ENCODE measurements at regions not wholly inside any gene's neighbourhood (a gene's known extent, or its start where the extent isn't known, plus 50 kb on each side); places are given as distances from the start of the nearest gene placed in this dataset.

DNA sequence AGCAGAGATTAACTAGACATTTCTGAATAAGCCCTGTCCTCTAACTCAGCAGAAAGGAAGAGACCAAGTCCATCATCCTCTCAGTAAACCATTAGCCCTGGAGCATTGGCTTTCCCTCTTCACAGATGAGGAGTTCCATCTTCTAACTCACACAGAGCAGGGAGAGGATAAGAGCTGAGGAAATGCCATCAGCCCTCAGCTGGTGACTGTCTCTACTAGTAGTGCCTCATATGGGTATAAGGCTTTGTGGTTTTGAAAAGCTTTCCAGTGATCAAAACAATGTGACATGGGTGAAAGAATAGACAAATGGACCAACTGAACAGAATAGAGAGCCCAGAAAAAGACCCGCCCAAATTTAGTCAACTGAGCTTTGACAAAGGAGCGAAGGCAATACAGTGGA is 197.2 kb upstream of the NUDT4 start:
- CTCF ChIA-PET (ENCODE audit: partially characterized antibody): interaction anchor here (0.7 to 1.3 kb wide), 2 partner anchors 193 to 584 kb away, joined by 3 read pairs; no protein-coding TSS in a partner anchor
- H2AK5ac ChIP-seq (ENCODE audit: low read depth, low read length): no peak overlapping the region
- H4K91ac ChIP-seq (replicated peaks; ENCODE audit: insufficient read length, low read length): no peak overlapping the region
- no peaks in the 10 kb centered on the region for H3K79me2 ChIP-seq (ENCODE audit: control insufficient read depth in 1 of 2, insufficient read depth in 2 of 2, low read length in 2 of 2)
- no peak overlapping the region for H3K56ac ChIP-seq (replicated peaks; ENCODE audit: insufficient read length, low read depth, low read length)
- no peak for FAIRE-seq
- H2BK12ac ChIP-seq (ENCODE audit: low read depth, low read length): no peak overlapping the region
- no peak overlapping the region for H4K5ac ChIP-seq (ENCODE audit: insufficient read length, low read depth, low read length)
- H3K79me1 ChIP-seq (ENCODE audit: low read depth, low read length): no peaks in the 10 kb centered on the region
- H3K27ac ChIP-seq (ENCODE audit: low read depth, low read length): no peak overlapping the region
- peaks cover 1% of the 10 kb centered on the region; the same call in 1 of the 2 replicates for H3K23me2 ChIP-seq (ENCODE audit: low read depth, low read length)
- H3K14ac ChIP-seq (ENCODE audit: insufficient read length): no peak overlapping the region
- no peaks in the 10 kb centered on the region for H4K20me1 ChIP-seq (replicated peaks in 1 of 2; ENCODE audit: control insufficient read depth in 1 of 2, insufficient read depth in 2 of 2, low read length in 2 of 2)
- no peak overlapping the region for H3K4ac ChIP-seq (replicated peaks; ENCODE audit: insufficient read length, low read depth, low read length)
- no peak overlapping the region for H3K18ac ChIP-seq (ENCODE audit: extremely low read depth, low read length)
- H2BK120ac ChIP-seq (replicated peaks; ENCODE audit: low read depth, low read length): no peak overlapping the region
- no peak overlapping the region for H2BK5ac ChIP-seq (ENCODE audit: low read depth, low read length)
- H2BK15ac ChIP-seq (ENCODE audit: low read length): no peak overlapping the region
- no peak overlapping the region for H3K9ac ChIP-seq (replicated peaks in 1 of 4; ENCODE audit: extremely low read depth in 1 of 4, low read depth in 3 of 4, low read length in 3 of 4)
- DNase-seq (ENCODE audit: low read depth in 1 of 2, low spot score in 2 of 2): no peak
- no peak overlapping the region for H2AFZ ChIP-seq (ENCODE audit: low read length)
- no peaks in the 10 kb centered on the region for H3K4me1 ChIP-seq (replicated peaks in 1 of 4; ENCODE audit: control insufficient read depth in 3 of 4, insufficient read depth in 4 of 4, low read length in 3 of 4)
- TF ChIP-seq RNF2 (IDR thresholded peaks at IDR 0.05; ENCODE audit: borderline replicate concordance, low read depth, low read length, missing control alignments, poor library complexity, severe bottlenecking) (no peak), JUND (IDR thresholded peaks at IDR 0.05; ENCODE audit: low read length) (no peak), EGR1 (IDR thresholded peaks at IDR 0.05; ENCODE audit: borderline replicate concordance, low read depth, low read length) (no peak), SIX5 (IDR thresholded peaks at IDR 0.05; ENCODE audit: low read depth, low read length) (no peak), GTF2F1 (IDR thresholded peaks at IDR 0.05; ENCODE audit: borderline replicate concordance, low read depth, low read length) (no peak), BRCA1 (IDR thresholded peaks at IDR 0.05; ENCODE audit: low read depth, low read length) (no peak), TAF1 (IDR thresholded peaks at IDR 0.05; ENCODE audit: low read depth, low read length) (no peak), RXRA (IDR thresholded peaks at IDR 0.05; ENCODE audit: insufficient read depth, low read depth, low read length) (no peak), SUZ12 (IDR thresholded peaks at IDR 0.05; ENCODE audit: low read length) (no peak)
- no peak overlapping the region for H3K4me2 ChIP-seq (ENCODE audit: insufficient read depth in 1 of 2, low read depth in 2 of 2, low read length in 2 of 2)
- no peak overlapping the region for H2BK20ac ChIP-seq (ENCODE audit: low read length)
- no peak overlapping the region for H3K23ac ChIP-seq (ENCODE audit: insufficient read length)
- no peaks in the 10 kb centered on the region for H3K27me3 ChIP-seq (replicated peaks in 1 of 4; ENCODE audit: control insufficient read depth in 3 of 4, extremely low read depth in 1 of 4, insufficient read depth in 3 of 4, low read length in 3 of 4)
- 85% methylated on average over 2 of the region's 2 CpGs; no CpG with 5 or more reads in 1 of the 2 experiments for WGBS, 2 experiments (ENCODE audit: extremely low coverage in 1 of 2, insufficient coverage in 1 of 2, insufficient read length in 1 of 2, insufficient replicate concordance in 2 of 2, low coverage in 1 of 2, low lambda C conversion rate in 2 of 2, missing lambda C conversion rate in 1 of 2)
- H3K4me3 ChIP-seq (ENCODE audit: extremely low read depth in 1 of 4, insufficient read depth in 2 of 4, low read depth in 3 of 4, low read length in 4 of 4): no peak overlapping the region
- POLR2A ChIA-PET (ENCODE audit: partially characterized antibody): no interaction called here
- H3K36me3 ChIP-seq (ENCODE audit: control insufficient read depth in 2 of 4, insufficient read depth in 4 of 4, low read length in 3 of 4): no peaks in the 10 kb centered on the region
- peaks cover 3 to 8% of the 10 kb centered on the region in 2 experiments; a peak in 1 of 4 replicates for H3K9me3 ChIP-seq (ENCODE audit: insufficient read depth in 2 of 2, low read depth in 1 of 2, low read length in 1 of 2)
- H4K8ac ChIP-seq (ENCODE audit: extremely low read depth, insufficient read depth, low read length): no peak overlapping the region

Measured in H1 (cell line).